ENCODE measurements at regions not wholly inside any gene's neighbourhood (a gene's known extent, or its start where the extent isn't known, plus 50 kb on each side); places are given as distances from the start of the nearest gene placed in this dataset.

GRCh38 chr10:84846658-84847316 lies 518.4 kb downstream of the CCSER2 start:
- no peaks in the 10 kb centered on the region for H3K36me3 ChIP-seq (ENCODE audit: insufficient read depth in 1 of 2, low read depth in 1 of 2)
- 73 to 78% (median 77%) methylated on average over 4 of the region's 4 CpGs for WGBS, 3 donors
- ATAC-seq = no peak
- intact Hi-C loops (cut with DNase I) = no loop called here
- no peak overlapping the region for H3K4me3 ChIP-seq
- no peaks in the 10 kb centered on the region for H3K9me3 ChIP-seq
- no peak overlapping the region for H3K27ac ChIP-seq
- DNase-seq = no peak
- H3K27me3 ChIP-seq (ENCODE audit: insufficient read depth in 3 of 3, low read length in 2 of 3) = no peaks in the 10 kb centered on the region
- H3K4me1 ChIP-seq = no peaks in the 10 kb centered on the region
- no peak for TF ChIP-seq CTCF (IDR thresholded peaks at IDR 0.05)

- Histone ChIP-seq H3K4me3 (no peak overlapping the region), H3K36me3 (ENCODE audit: insufficient read depth in 1 of 2, low read depth in 1 of 2) (no peaks in the 10 kb centered on the region), H3K9me3 (no peaks in the 10 kb centered on the region), H3K27ac (no peak overlapping the region), H3K4me1 (no peaks in the 10 kb centered on the region), H3K27me3 (ENCODE audit: insufficient read depth in 3 of 3, low read length in 2 of 3) (no peaks in the 10 kb centered on the region)
- DNase-seq (no peak), ATAC-seq (no peak)
- WGBS, 3 donors = 18 to 40% (median 27%) methylated on average over 2 of the region's 2 CpGs
- intact Hi-C loops (cut with DNase I) = no loop called here
- no peak for TF ChIP-seq CTCF (IDR thresholded peaks at IDR 0.05)
Observed at GRCh38 chr10:84848967-84849366, 520.6 kb downstream of the CCSER2 start.

GRCh38 chr10:84850826-84851225 lies 522.4 kb downstream of the CCSER2 start:
- no peaks in the 10 kb centered on the region for H3K9me3 ChIP-seq
- WGBS, 3 donors = 57 to 72% (median 67%) methylated on average over 6 of the region's 6 CpGs
- intact Hi-C loops (cut with DNase I) = no loop called here
- DNase-seq (no peak), ATAC-seq (no peak)
- no peaks in the 10 kb centered on the region for H3K4me1 ChIP-seq
- H3K4me3 ChIP-seq = no peak overlapping the region
- H3K36me3 ChIP-seq (ENCODE audit: insufficient read depth in 1 of 2, low read depth in 1 of 2) = no peaks in the 10 kb centered on the region
- TF ChIP-seq CTCF (IDR thresholded peaks at IDR 0.05) = no peak
- no peaks in the 10 kb centered on the region for H3K27me3 ChIP-seq (ENCODE audit: insufficient read depth in 3 of 3, low read length in 2 of 3)
- no peak overlapping the region for H3K27ac ChIP-seq

GRCh38 chr10:84854439-84854838 lies 526.0 kb downstream of the CCSER2 start:
- no peaks in the 10 kb centered on the region for H3K27me3 ChIP-seq (ENCODE audit: insufficient read depth in 3 of 3, low read length in 2 of 3)
- H3K4me1 ChIP-seq = no peaks in the 10 kb centered on the region
- WGBS, 3 donors = 33 to 40% (median 37%) methylated on average over 3 of the region's 3 CpGs
- no peak overlapping the region for H3K4me3 ChIP-seq
- no peaks in the 10 kb centered on the region for H3K9me3 ChIP-seq
- H3K36me3 ChIP-seq (ENCODE audit: insufficient read depth in 1 of 2, low read depth in 1 of 2) = no peaks in the 10 kb centered on the region
- TF ChIP-seq CTCF (IDR thresholded peaks at IDR 0.05) = no peak
- intact Hi-C loops (cut with DNase I) = no loop called here
- no peak overlapping the region for H3K27ac ChIP-seq
- ATAC-seq (no peak), DNase-seq (no peak)

GRCh38 chr10:84860855-84861254 lies 532.5 kb downstream of the CCSER2 start:
- no peak overlapping the region for H3K27ac ChIP-seq
- WGBS, 3 donors = 81 to 89% (median 85%) methylated on average over 4 of the region's 4 CpGs
- H3K27me3 ChIP-seq (ENCODE audit: insufficient read depth in 3 of 3, low read length in 2 of 3) = peaks cover 0 to 2% (median 0%) of the 10 kb centered on the region in 3 donors
- TF ChIP-seq CTCF (IDR thresholded peaks at IDR 0.05) = no peak
- intact Hi-C loops (cut with DNase I) = no loop called here
- no peak for DNase-seq
- no peaks in the 10 kb centered on the region for H3K4me1 ChIP-seq
- H3K9me3 ChIP-seq = no peaks in the 10 kb centered on the region
- H3K36me3 ChIP-seq (ENCODE audit: insufficient read depth in 1 of 2, low read depth in 1 of 2) = no peaks in the 10 kb centered on the region
- no peak for ATAC-seq
- H3K4me3 ChIP-seq = no peak overlapping the region

All from psoas muscle (tissue), 7 donors.